SU-DHL-6 (cell line): ENCODE measurements at regions not wholly inside any gene's neighbourhood (a gene's known extent, or its start where the extent isn't known, plus 50 kb on each side); places are given as distances from the start of the nearest gene placed in this dataset.

ENCODE experiments used
- CTCF ChIP-seq: fragments of 200-600 bp; sonication (generic); IDR thresholded peaks from one replicate; pipeline ENCODE4 v1.5.1; 2017; ENCODE audit warnings: antibody characterized with exemption, mild to moderate bottlenecking, low read length, moderate library complexity; ENCODE audit not compliant: insufficient read depth, poor library complexity, severe bottlenecking
- EZH2phosphoT487 ChIP-seq: fragments of 200-600 bp; sonication (generic), shearing (Covaris generic); conservative IDR thresholded peaks from 2 replicates; pipeline ENCODE4 v1.6.1; 2018; ENCODE audit warnings: mild to moderate bottlenecking, antibody characterized with exemption, low read length, moderate library complexity, mixed read lengths

- no peak for TF ChIP-seq CTCF
- no peak for TF ChIP-seq EZH2phosphoT487
These were observed 165.4 kb upstream of the SLC1A4 start for GRCh38 chr2:64823794-64824193.
